Stimulated activated CD4-positive, alpha-beta T cell treated with anti-CD3 and anti-CD28 coated beads, Interleukin-15, amount 100 ng/mL, for 48 hours (primary cell): ENCODE measurements at regions not wholly inside any gene's neighbourhood (a gene's known extent, or its start where the extent isn't known, plus 50 kb on each side); places are given as distances from the start of the nearest gene placed in this dataset.
A peak's percentile ranks its signal among the peaks of the same experiment; 100 is the strongest.
"Not testable (repeated sequence)": the region's sequence is repeated elsewhere in the genome, so short reads cannot be mapped to it uniquely, and the experiment has no call there.

Source experiments
- DNase-seq, 2 donors: peaks; one replicate each; pipeline ENCODE4 v3.0.0-alpha.2; 2020; ENCODE audit warnings: low read depth in 2 of 2

DNA sequence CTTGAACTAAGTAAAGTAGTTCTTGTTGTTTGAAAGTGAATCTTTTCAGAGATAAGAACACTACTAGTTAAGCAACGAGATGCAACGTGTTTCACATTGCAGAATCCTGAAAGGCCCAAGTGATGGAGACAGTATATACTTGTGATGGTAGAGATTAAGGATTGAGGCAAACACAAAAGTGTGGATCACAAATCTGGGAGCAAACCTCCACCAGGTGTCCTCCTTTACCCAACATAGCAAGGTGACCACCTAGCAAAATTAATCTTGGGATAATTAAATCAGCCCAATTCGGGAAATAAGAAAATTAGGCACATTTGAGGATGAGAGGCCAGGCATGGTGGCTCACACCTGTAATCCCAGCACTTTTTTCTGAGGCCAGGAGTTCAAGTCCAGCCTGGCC, 563.9 kb downstream of the DACH1 start:
- DNase-seq = no peak

DNA sequence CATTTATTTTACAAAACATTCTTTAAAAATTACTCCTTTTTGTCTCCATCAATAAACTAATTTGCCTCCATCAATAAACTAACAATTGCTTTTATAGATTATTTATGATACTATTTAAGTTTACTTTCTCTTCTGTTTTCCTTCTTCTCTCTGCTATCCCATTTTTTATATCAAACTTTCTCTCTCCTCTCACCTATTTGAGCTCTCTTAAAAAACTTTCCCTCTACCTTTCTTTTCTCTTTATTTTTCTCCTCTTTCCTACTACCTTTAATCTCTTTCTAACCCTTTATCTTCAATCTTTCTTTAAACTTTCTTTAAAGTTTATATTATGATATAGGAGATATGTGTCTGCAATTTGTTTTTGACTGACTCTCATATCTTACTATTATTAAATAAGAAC, 566.4 kb downstream of the DACH1 start:
- DNase-seq = no peak

DNA sequence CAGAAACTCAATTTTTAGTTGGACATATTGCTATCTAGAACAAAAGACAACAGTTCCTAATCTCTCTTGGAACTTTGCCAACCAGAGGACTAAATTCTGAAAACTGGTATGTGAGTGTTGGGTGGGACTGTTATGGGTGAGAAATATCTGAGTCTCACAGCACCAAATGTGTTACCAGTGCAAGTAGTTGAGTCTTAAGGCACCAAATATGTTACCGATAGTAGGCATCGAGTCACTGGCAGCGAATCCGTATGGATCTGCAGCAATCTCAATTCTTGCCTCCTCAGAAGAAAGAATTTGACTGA, 575.2 kb downstream of the DACH1 start:
- DNase-seq = no peak

DNA sequence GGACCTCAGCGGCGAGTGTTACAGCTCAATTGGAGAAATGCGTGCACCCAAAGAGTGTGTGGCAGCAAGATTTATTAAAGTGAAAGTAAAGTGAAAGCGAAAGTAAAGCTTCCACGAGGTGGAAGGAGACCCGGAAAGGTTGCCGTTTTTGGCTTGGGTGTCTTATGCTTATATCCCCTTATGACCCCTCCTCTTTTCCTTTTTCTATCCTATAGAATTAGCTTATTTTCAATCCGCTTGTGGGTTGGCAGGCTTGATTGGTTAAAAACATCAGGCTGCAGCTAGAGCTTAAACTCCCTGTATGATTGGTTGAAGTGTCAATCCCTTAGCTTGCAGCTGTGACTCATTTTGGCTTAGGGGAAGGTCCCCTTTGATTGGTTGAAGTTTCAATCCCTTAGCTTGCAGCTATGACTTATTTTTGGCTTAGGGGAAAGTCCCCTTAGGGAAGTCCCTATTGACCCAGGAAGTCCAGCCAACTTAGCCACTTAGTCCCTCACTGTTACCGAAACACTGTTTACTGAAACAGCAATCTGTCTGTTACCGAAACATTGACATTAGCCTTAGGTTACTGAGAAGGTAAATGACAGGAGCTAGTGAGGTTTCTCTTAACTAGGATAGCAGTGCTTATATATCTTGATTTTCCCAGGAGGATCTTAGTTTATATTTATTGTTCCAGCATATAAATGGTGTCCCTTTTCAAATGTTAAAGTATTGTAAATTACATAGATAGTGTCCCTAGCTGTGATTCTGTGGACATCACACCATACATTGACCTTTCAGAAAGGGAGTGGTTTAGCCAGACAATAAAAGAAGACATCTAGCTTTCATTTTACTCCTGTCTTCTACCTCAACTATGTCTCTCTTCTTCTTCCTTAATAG, 575.8 kb downstream of the DACH1 start:
- peak; percentile 3 to 10 for DNase-seq

DNA sequence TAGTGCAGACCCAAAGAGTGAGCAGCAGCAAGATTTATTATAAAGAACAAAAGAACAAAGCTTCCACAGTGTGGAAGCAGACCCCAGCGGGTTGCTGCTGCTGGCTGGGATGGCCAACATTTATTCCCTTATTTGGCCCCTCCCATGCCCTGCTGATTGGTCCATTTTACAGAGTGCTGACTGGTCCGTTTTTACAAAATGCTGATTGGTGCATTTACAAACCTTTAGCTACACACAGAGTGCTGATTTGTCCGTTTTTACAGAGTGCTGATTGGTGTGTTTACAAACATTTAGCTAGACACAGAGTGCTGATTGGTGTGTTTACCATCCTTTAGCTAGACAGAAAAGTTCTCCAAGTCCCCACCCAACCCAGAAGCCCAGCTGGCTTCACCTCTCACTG, 577.0 kb downstream of the DACH1 start:
- DNase-seq = not testable (repeated sequence)

DNA sequence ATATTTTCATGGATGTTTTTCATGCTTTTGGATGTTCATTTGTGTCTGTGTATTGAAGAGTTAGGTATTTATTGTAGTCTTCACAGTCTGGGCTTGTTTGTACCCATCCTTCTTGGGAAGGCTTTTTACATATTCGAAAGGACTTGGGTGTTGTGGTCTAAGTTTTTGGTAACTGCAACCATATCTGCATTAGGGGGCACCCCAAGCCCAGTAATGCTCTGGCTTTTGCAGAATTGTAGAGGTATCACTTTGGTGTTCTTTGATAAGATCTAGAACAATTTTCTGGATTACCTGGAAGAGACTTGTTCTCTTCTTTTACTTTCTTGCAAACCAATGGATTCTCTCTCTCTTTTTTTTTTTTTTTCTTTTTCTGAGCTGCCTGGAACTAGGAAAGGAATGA, 581.3 kb downstream of the DACH1 start:
- no peak for DNase-seq

DNA sequence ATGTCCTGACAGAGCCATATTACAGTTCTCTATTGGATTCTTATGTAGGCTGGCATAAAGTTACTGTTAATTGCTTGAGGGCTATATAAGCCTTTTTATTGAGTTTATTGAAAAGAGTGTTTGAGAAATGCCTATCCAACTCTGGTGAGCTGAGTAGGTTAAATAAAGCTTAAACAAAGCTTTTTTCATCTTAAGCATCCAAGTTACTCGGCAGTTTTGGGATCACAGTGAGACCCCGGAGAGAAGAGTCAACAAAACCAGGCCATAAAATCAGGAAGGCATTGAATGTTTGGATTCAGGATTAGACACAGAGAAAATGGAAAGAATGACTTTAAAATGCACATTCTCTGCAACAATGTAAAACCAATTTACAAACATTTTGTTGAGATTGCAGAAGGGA, 588.5 kb downstream of the DACH1 start:
- no peak for DNase-seq

DNA sequence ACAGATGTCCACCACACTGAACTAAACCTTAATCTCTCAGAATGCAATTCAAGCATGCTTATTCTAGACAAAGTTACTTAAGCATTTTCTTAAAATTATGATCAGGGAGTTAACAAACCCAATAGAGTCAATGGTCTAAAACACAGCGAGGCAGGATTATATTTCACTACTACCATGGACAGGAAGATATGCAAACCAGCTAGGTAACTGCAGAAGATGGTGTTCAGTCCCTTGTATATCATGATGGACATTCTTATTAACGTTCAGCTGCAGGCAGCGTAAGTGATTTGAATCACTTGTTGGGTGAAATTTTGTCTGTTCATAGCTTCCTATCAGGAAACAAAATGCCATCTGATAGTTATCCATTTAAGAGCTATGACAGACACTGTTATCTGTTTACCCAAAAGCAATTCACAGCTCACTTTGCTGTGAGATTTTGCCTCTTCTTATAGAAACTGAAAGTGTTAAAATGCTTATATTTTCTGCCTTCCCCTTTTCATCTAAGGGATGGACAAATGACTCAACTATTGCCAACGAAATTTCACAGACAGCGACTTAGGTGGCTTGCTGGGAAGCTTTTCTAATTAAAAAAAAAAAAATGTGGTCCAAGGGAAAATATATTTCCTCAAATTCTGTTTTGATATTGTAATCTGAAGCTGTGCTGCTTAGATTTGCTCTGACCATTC, 591.9 kb downstream of the DACH1 start:
- no peak for DNase-seq

DNA sequence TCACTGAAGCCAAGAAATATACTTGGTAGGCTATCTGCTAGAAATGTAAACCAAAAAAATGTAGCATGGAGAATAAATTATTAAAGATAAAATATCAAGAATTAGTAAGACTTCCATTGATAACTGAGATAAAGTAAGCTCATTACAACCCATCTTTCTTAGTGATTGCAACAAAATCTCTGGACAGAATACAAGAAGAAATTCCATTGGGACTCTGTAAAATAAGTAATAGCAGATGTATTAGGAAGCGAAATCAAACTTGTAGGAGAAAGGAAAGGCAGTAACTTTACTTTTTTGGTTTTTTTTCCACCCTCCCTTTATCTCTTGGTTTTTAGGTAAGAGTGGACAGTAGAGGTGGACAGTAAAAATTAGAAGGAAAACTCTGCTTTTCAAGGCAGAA, 605.7 kb downstream of the DACH1 start:
- no peak for DNase-seq

DNA sequence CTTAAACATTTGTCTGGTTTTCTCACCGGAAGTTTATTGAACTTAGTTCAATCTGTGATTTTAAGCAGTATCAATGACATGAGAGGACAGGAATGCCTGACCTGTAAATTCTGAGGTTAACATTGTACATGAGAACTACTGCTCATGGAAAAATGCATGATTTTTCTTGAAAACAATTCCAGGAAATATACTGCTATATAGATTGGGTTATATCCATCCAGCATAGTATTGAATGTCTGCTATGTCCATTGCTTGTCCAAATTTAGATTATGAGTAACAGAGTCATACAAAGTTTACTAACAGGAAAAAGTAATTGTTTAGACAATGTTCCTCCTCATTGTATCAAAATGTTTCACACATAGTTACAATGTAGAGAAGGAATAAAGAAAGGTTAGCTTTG, 606.8 kb downstream of the DACH1 start:
- DNase-seq = no peak

DNA sequence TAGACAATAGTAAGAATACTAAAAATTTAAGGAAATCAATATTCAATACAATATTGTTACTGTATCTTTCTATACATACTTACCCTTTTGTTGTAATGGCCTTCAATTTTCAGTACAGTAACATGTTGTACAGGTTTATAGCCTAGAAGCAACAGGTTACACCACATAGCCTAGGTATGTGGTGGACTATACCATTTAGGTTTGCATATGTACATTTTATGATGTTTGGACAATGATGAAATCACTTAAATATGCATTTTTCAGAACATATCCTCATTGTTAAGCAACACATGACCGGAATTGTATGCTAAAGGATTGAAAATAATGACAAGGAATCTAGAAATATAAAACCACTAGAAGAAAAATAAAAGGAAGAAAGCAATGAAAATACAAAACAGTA, 611.4 kb downstream of the DACH1 start:
- no peak for DNase-seq

DNA sequence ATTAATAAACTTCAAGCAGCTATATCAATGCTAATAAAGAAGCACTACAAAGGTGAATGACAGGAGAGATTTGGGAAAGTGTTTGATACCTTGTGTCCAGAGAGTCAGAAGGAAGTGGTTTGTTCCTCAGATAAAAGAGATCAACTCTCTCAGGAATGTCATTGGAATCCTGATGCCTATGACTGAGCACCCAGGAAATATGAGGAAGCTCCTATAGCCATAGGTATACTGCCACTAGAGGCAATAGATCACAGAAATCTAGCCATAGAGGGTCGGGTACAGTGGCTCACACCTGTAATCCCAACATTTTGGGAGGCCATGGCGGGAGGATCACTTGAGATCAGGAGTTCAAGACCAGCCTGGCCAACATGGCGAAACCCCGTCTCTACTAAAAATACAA, 612.6 kb downstream of the DACH1 start:
- DNase-seq = no peak

DNA sequence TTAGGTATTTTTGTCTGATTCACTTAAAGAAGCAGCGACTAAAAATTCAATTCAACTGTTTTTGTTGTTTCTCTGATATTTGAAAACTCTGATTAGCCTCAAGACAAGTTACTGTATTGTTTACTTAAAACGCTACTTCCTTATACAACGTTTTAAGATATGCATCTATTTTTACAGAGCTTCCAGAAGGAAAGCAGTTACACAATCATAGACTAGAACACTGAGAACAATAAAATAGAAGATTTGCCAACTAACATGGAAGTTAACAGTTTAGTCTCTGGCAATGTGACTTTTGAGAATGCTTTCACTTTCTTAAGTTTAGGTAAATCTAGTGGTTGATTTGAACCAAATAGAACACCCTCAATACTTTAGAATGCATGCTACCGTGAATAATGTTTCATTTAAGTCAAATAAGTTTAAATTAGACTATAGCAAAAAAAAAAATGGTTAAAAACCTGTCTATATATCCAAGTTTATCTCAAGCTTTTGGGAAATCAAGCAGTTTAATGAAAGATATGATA, 614.8 kb downstream of the DACH1 start:
- no peak for DNase-seq

DNA sequence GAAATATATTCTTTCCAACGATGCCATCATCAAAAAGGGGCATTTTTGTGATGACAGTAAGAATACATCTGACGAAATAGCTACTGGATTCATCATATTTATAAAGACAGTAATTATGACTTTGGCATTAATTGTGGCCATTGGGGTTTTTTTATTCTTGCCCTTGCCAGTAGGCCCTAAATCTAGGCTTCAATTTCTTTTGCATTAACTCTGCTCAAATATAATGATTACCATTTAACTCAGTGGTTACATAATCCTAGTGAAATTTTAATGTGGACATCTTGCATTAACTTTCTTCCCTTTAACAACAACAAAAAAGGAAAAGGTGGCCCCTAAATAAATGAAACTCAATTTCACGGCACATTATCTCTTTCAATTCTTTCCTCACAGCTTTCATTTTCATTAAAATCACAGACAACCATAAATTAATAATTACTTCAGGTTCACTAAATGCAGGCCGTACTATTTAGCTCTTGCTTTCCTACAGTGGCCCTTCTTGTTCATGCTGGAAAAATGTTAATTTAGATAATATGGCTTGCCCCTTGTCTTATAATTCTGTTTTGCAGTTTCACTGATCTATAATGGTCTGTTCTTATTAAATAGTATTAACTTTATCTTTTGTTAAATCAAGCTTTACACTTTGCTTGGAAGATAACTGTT, 615.6 kb downstream of the DACH1 start:
- DNase-seq = no peak

DNA sequence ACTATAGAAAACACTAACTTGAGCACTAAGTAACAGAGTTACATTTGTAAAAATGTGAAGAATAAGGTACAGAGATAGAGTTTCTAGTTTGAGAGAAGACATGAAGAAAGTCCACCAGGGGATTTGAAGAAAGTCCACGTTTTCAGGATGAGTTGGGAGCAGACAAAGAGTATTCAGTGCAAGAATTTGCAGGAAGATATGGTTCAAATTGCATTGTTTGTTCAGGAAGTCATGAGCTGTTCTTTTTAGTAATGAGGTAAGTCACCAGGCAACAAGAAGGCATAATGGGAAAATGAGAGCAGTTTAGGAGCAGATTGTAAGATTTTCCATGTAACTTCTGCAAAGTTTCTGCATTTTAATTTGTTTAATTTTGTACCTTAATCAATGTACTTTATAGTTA, 618.0 kb downstream of the DACH1 start:
- DNase-seq = no peak

DNA sequence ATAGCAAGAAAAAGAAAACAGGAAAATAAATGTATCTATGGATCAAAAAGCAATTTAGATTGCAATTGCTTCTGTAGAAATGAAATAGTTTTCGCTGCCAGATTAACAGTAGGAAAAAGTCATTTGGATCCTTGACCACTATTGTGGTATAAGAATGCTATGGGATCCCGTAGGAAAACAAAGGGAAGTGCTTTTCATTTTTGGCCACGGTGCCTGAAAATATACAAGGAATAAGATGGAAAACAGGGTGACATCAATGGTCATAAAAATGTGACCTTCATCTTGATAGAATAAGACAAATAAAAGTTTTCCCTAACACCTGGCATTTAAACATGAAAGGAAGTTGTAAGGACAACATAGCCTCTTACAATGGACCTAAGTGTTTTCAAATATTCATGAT, 622.8 kb downstream of the DACH1 start:
- DNase-seq = no peak

DNA sequence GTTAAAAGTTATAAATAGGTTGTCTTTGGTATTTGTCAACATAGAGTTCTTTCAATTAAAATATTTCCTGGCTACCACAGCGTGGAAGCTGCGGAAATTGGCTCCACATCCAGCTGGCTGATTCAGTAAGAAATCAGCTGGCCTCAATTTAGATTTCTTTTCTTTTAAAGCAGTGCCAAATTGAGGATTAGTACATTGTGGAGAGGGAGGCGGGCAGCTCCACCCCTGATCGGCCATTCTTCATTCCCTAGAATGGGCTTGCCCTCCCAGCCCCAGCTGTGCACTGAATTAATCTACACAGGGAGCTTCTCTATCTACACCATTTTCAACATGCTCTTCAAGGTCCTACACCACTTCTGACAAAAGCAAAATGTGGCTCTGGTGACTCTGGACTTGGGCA, 624.8 kb downstream of the DACH1 start:
- DNase-seq = no peak

DNA sequence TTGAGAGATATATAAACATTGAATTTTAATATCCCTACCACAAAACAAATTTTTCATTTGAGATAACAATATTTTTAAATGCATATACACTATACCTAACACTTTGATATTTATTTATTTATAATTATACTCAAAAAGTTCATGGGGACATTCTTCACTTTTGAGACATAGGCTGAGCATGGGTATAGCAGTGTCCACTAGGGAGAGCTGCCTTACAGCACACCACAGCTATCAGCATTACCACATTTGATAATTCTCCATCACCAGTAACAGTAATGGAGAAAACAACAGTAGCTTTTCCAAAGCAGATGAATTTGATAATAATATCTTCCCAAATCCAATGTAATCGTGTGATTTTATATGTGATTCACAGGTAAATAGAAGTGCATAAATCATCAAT, 626.1 kb downstream of the DACH1 start:
- DNase-seq = no peak

DNA sequence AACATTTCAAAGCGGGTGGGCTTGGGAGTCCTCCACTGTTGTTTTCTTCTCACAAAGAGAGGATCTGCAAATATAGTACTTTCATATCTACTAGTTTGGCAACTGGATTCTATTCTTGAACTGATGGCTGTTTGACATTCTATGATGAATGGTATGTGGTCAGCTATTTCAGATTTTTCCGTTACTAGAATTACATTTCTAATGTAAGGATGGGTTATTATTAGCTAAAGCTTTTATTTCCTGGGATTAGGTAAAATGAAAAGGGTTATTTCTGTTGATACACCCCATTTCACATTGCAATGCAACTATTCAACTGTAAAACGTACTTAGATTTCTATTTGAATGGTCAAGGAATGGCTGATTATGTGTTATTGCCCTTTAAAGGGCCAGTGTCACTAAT, 629.7 kb downstream of the DACH1 start:
- no peak for DNase-seq

DNA sequence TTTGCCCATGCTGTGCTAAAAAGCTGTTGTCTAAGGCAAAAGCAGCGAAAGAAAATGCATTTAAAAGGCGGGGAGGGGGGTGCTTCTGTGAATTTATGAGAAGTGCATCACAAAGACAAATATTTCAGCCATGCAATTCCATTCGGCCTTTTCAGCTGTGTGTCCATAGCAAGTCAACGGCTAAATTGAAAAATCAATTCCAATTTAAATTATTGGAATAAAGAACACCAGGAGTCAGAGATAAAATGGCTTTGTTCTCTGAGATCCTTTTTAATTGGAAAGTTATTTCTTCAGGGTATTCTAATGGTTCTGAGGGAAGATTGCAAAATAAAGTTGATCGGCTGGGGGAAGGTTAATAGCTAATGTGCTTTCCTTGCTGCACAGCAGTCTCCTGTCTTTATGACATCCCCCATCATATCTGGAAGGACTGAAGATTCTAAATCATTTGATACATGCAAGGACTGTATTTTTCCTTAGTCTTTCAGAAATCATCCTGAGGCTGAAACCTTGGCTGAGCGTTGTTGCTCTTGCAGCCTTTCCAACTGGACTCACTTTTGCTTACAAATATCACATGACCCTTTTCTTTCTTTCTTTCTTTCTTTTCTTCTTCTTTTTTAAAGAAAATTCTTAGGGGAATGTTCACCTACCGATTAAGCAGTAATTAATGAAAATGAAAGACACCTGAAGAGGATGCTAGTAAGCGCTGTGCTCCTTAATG, 647.1 kb downstream of the DACH1 start:
- no peak for DNase-seq

DNA sequence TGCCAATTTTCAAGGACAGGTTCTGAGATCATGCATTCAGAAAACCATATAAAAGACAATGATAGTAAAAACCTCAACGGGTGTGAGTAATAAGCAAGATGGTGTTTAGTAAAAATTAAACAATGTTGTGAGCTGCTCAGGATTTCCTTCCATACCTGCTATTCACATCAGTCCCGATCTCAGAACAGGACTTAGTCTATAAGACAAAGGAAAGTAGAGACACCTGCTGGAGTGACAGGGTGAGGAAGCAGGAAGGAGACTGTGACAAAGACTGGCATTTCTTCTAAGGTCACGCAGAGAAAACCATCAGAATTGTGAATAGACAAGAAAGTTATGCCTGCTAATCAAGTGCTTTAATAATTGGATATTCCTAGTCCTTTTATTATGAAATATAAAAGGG, 648.0 kb downstream of the DACH1 start:
- DNase-seq = no peak

DNA sequence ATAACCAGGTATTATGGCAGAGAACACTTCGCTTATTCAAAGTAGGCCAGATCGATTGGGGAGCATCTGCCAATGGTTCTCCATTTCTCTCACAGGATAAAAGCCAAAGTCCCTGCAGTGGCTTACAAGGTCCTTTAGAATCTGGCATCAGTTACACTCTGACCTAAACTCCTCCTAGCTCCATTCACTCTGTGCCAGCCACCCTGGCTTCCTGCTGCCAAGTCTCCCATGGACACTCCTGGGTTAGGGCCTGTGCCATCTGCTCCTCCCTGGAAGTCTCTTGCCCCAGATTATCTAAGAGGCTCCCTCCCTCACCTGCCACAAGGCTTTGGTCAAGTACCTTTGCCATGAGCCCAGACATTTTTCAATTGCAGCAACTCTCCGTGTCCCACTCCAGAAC, 649.2 kb downstream of the DACH1 start:
- DNase-seq = no peak
